CD14-positive monocyte (primary cell): ENCODE measurements at regions not wholly inside any gene's neighbourhood (a gene's known extent, or its start where the extent isn't known, plus 50 kb on each side); places are given as distances from the start of the nearest gene placed in this dataset.

Experiments used
- DNase-seq, 3 donors: peaks; one replicate each; pipeline ENCODE4 v3.0.0-alpha.2; 2011 to 2022
- H2AFZ ChIP-seq: 2 replicates; pipeline ENCODE4 v1.6.0; 2012; ENCODE audit warnings: mild to moderate bottlenecking, low read depth, low read length, inconsistent platforms; ENCODE audit not compliant: insufficient read depth, poor library complexity, severe bottlenecking
- H3K27ac ChIP-seq, 2 donors: 1 replicate in 1 of 2; 2 replicates in 1 of 2; pipeline ENCODE4 v1.5.1; 2012 to 2013; ENCODE audit warnings: low read length in 2 of 2, control low read depth in 1 of 2, inconsistent platforms in 1 of 2, low read depth in 1 of 2, mild to moderate bottlenecking in 1 of 2
- H3K27me3 ChIP-seq, 2 donors: one replicate each; pipeline versions ENCODE4 v1.6.0 to v1.6.1; 2011 to 2013; ENCODE audit warnings: low read length in 2 of 2; ENCODE audit not compliant: control insufficient read depth in 2 of 2, insufficient read depth in 2 of 2
- H3K36me3 ChIP-seq, 2 donors: replicated peaks in 1 of 2; 1 replicate in 1 of 2; 2 replicates in 1 of 2; pipeline versions ENCODE4 v1.5.1 to v1.6.1; 2012 to 2013; ENCODE audit warnings: low read length in 2 of 2, control low read depth in 1 of 2, inconsistent platforms in 1 of 2, mild to moderate bottlenecking in 1 of 2; ENCODE audit not compliant: insufficient read depth in 2 of 2, control insufficient read depth in 1 of 2
- H3K4me1 ChIP-seq, 2 donors: 1 replicate in 1 of 2; 2 replicates in 1 of 2; pipeline versions ENCODE4 v1.5.1 to v1.6.1; 2012 to 2013; ENCODE audit warnings: low read length in 2 of 2, control low read depth in 1 of 2, inconsistent platforms in 1 of 2, mild to moderate bottlenecking in 1 of 2, moderate library complexity in 1 of 2; ENCODE audit not compliant: insufficient read depth in 2 of 2, control insufficient read depth in 1 of 2
- H3K4me2 ChIP-seq: replicated peaks from 2 replicates; pipeline ENCODE3; 2012; ENCODE audit warnings: low read length, moderate library complexity, mild to moderate bottlenecking; ENCODE audit not compliant: poor library complexity, severe bottlenecking; ENCODE audit errors: extremely low read depth
- H3K4me3 ChIP-seq, 3 experiments: fragments of 200-600 bp in 1 of 3; sonication (generic) in 1 of 3; replicated peaks in 1 of 3; 1 replicate in 2 of 3; 2 replicates in 1 of 3; pipeline ENCODE4 v1.5.1; 2011 to 2013; ENCODE audit warnings: low read length in 3 of 3, mild to moderate bottlenecking in 3 of 3, control low read depth in 2 of 3, low read depth in 2 of 3, inconsistent platforms in 1 of 3, moderate library complexity in 1 of 3
- H3K79me2 ChIP-seq: 2 replicates; pipeline ENCODE4 v1.6.0; 2012; ENCODE audit warnings: mild to moderate bottlenecking, control low read depth, inconsistent platforms, low read length, moderate library complexity; ENCODE audit not compliant: insufficient read depth
- H3K9ac ChIP-seq: 2 replicates; pipeline ENCODE4 v1.6.0; 2017; ENCODE audit warnings: low read length, mild to moderate bottlenecking; ENCODE audit not compliant: insufficient read depth, poor library complexity, severe bottlenecking
- H3K9me3 ChIP-seq, 2 donors: replicated peaks in 1 of 2; 1 replicate in 1 of 2; 2 replicates in 1 of 2; pipeline versions ENCODE4 v1.5.1 to v1.6.1; 2012 to 2013; ENCODE audit warnings: low read length in 2 of 2, control low read depth in 1 of 2; ENCODE audit not compliant: control insufficient read depth in 1 of 2, insufficient read depth in 1 of 2
- H4K20me1 ChIP-seq: 2 replicates; pipeline ENCODE4 v1.6.0; 2012; ENCODE audit warnings: mild to moderate bottlenecking, low read length, control low read depth, moderate library complexity; ENCODE audit not compliant: insufficient read depth
- H3K27ac Mint-ChIP-seq, 7 donors: one replicate each; pipeline ENCODE4 v1.8.0; 2020; ENCODE audit warnings: mild to moderate bottlenecking in 7 of 7, mixed read lengths in 7 of 7, moderate library complexity in 6 of 7, inconsistent platforms in 2 of 7
- H3K27me3 Mint-ChIP-seq, 3 donors: one replicate each; pipeline ENCODE4 v1.8.0; 2021 to 2022; ENCODE audit warnings: low read depth in 3 of 3, mild to moderate bottlenecking in 3 of 3, mixed read lengths in 3 of 3, moderate library complexity in 3 of 3, inconsistent platforms in 1 of 3
- H3K36me3 Mint-ChIP-seq, 2 donors: one replicate each; pipeline ENCODE4 v1.8.0; 2020; ENCODE audit warnings: mixed read lengths in 2 of 2, inconsistent platforms in 1 of 2, mild to moderate bottlenecking in 1 of 2
- H3K4me1 Mint-ChIP-seq: one replicate; pipeline ENCODE4 v1.8.0; 2020; ENCODE audit warnings: mild to moderate bottlenecking, mixed read lengths
- H3K4me3 Mint-ChIP-seq, 2 donors: one replicate each; pipeline ENCODE4 v1.8.0; 2020; ENCODE audit warnings: mild to moderate bottlenecking in 2 of 2, mixed read lengths in 2 of 2, moderate library complexity in 1 of 2
- H3K9me3 Mint-ChIP-seq, 7 donors: one replicate each; pipeline ENCODE4 v1.8.0; 2020 to 2022; ENCODE audit warnings: mixed read lengths in 7 of 7, mild to moderate bottlenecking in 6 of 7, moderate library complexity in 6 of 7, inconsistent platforms in 2 of 7
- WGBS: methylation state at CpG from one replicate; pipeline ENCODE4 v1.1.5; 2013; ENCODE audit warnings: missing lambda C conversion rate; ENCODE audit not compliant: insufficient coverage; 5-methylcytosine and 5-hydroxymethylcytosine counted together
- intact Hi-C, 2 donors: fragments of 100-400 bp; cut with micrococcal nuclease; formaldehyde crosslinking; loops; one replicate each; pipeline versions ENCODE4 v1.15.0 to v1.15.1; 2023
- TF ChIP-seq, protein P1 (sequence below): fragments of 200-600 bp; IDR thresholded peaks from one replicate; pipeline ENCODE4 v1.8.0; 2022; ENCODE audit warnings: antibody characterized with exemption, mild to moderate bottlenecking

DNA sequence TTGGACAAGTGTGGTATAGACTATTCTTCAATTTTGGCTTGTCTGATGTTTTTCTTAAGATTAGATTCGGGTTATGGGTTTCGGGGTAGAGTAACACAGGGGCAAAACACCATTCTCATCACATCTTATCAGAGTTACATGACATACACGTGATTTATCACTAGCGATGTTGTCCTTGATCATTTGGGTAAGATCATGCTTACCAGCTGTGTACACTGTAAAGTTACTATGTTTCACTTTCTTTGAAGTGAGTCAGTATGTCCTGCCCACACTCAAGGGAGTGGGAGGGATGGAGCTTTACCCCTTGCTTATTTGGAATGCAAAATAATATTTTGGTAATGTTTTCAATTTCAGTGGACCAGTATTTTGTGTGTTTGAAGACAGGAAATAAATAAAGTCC, 101.8 kb upstream of the TAF11L2 start:
- Histone ChIP-seq H3K27ac (no peak overlapping the region), H3K36me3 (no peaks in the 10 kb centered on the region), H3K9me3 (peaks cover 0 to 4% of the 10 kb centered on the region in 2 donors), H3K9ac (no peak overlapping the region), H3K4me2 (no peak overlapping the region), H4K20me1 (no peaks in the 10 kb centered on the region), H2AFZ (no peak overlapping the region), H3K79me2 (no peaks in the 10 kb centered on the region), H3K27me3 (no peaks in the 10 kb centered on the region), H3K4me1 (peaks cover 28 to 29% of the 10 kb centered on the region in 2 donors), H3K4me3 (no peak overlapping the region)
- Mint-ChIP-seq H3K36me3 (no peaks in the 10 kb centered on the region), H3K27me3 (peaks cover 0 to 5% (median 2%) of the 10 kb centered on the region in 3 donors), H3K4me3 (no peak overlapping the region), H3K4me1 (peaks cover 29% of the 10 kb centered on the region), H3K27ac (no peak overlapping the region), H3K9me3 (peaks cover 4 to 12% (median 8%) of the 10 kb centered on the region in 7 donors)
- no CpG with 5 or more reads among the region's 4 CpGs for WGBS
- no peak for DNase-seq
- intact Hi-C loops: loop anchor here in 1 of 2 donors (5.0 kb wide), 1 partner anchor 39 kb away; no protein-coding TSS in a partner anchor
- TF ChIP-seq, protein P1, sequence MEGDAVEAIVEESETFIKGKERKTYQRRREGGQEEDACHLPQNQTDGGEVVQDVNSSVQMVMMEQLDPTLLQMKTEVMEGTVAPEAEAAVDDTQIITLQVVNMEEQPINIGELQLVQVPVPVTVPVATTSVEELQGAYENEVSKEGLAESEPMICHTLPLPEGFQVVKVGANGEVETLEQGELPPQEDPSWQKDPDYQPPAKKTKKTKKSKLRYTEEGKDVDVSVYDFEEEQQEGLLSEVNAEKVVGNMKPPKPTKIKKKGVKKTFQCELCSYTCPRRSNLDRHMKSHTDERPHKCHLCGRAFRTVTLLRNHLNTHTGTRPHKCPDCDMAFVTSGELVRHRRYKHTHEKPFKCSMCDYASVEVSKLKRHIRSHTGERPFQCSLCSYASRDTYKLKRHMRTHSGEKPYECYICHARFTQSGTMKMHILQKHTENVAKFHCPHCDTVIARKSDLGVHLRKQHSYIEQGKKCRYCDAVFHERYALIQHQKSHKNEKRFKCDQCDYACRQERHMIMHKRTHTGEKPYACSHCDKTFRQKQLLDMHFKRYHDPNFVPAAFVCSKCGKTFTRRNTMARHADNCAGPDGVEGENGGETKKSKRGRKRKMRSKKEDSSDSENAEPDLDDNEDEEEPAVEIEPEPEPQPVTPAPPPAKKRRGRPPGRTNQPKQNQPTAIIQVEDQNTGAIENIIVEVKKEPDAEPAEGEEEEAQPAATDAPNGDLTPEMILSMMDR: no peak

DNA sequence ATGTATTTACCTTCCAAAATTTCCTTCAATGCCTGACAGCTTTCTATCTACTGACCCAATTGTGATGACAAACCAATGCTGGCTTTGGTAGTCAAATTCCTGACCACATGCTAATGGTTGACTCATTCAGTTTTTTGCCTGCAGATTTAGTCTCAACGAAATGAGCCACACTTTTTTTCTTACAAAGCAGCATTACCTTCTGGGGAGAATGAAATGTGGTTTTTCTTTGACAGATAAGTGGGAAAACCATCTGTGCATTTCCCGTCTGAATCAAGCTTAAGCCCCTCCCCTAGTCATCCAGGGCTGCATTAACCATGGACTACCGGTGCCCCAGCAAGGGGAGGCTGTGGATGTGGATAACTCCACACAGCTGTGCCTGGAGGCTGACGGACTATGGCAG, 99.6 kb upstream of the TAF11L2 start:
- Mint-ChIP-seq H3K27me3 (peaks cover 0 to 5% (median 2%) of the 10 kb centered on the region in 3 donors), H3K9me3 (peaks cover 4 to 12% (median 8%) of the 10 kb centered on the region in 7 donors), H3K36me3 (no peaks in the 10 kb centered on the region), H3K4me1 (peaks cover 46% of the 10 kb centered on the region), H3K27ac (peak overlapping the region in 2 of 7 donors; percentile 22 to 68), H3K4me3 (no peak overlapping the region)
- H4K20me1 ChIP-seq: no peaks in the 10 kb centered on the region
- H3K79me2 ChIP-seq: no peaks in the 10 kb centered on the region
- no peak overlapping the region for H3K4me3 ChIP-seq
- H3K36me3 ChIP-seq: no peaks in the 10 kb centered on the region
- intact Hi-C loops: loop anchor here in 1 of 2 donors (5.0 kb wide), 1 partner anchor 41 kb away; no protein-coding TSS in a partner anchor
- WGBS: no CpG with 5 or more reads among the region's 4 CpGs
- no peaks in the 10 kb centered on the region for H3K27me3 ChIP-seq
- H3K9me3 ChIP-seq: peaks cover 0 to 4% of the 10 kb centered on the region in 2 donors
- no peak overlapping the region for H2AFZ ChIP-seq
- no peak overlapping the region for H3K9ac ChIP-seq
- TF ChIP-seq, protein P1: no peak
- H3K4me1 ChIP-seq: peaks cover 42 to 45% of the 10 kb centered on the region in 2 donors
- DNase-seq: peak in 2 of 3 donors; percentile 22 to 58
- no peak overlapping the region for H3K27ac ChIP-seq
- no peak overlapping the region for H3K4me2 ChIP-seq
